Endodermal cell (in vitro differentiated cells): ENCODE measurements at regions not wholly inside any gene's neighbourhood (a gene's known extent, or its start where the extent isn't known, plus 50 kb on each side); places are given as distances from the start of the nearest gene placed in this dataset.

Experiments
- DNase-seq: peaks from one replicate; pipeline ENCODE4 v3.0.0-alpha.2; 2017
- H3K27ac ChIP-seq: 2 replicates; pipeline ENCODE4 v1.5.1; 2013; ENCODE audit warnings: mild to moderate bottlenecking, low read depth, low read length, moderate library complexity
- H3K27me3 ChIP-seq: 2 replicates; pipeline ENCODE4 v1.6.1; 2013; ENCODE audit warnings: mild to moderate bottlenecking, low read length, moderate library complexity; ENCODE audit not compliant: insufficient read depth, control insufficient read depth, poor library complexity, severe bottlenecking
- H3K36me3 ChIP-seq: 2 replicates; pipeline ENCODE4 v1.7.0; 2013; ENCODE audit warnings: mild to moderate bottlenecking, low read length, moderate library complexity; ENCODE audit not compliant: control insufficient read depth, insufficient read depth
- H3K4me1 ChIP-seq: one replicate; pipeline ENCODE4 v1.7.0; 2013; ENCODE audit warnings: low read length; ENCODE audit not compliant: control insufficient read depth, insufficient read depth
- H3K4me3 ChIP-seq: 2 replicates; pipeline ENCODE4 v1.5.1; 2013; ENCODE audit warnings: mild to moderate bottlenecking, low read length, moderate library complexity
- H3K9ac ChIP-seq: 2 replicates; pipeline ENCODE4 v1.6.1; 2013; ENCODE audit warnings: mild to moderate bottlenecking, low read length, moderate library complexity; ENCODE audit not compliant: poor library complexity, severe bottlenecking; ENCODE audit errors: extremely low read depth
- H3K9me3 ChIP-seq: 2 replicates; pipeline ENCODE4 v1.6.1; 2013; ENCODE audit warnings: mild to moderate bottlenecking, low read length, moderate library complexity; ENCODE audit not compliant: control insufficient read depth
- H3K27ac Mint-ChIP-seq: 2 replicates; pipeline ENCODE4 v1.8.0; 2020; ENCODE audit warnings: mixed read lengths
- H3K27me3 Mint-ChIP-seq: 2 replicates; pipeline ENCODE4 v1.8.0; 2021; ENCODE audit warnings: mild to moderate bottlenecking, mixed read lengths; ENCODE audit not compliant: insufficient read depth
- H3K36me3 Mint-ChIP-seq: 2 replicates; pipeline ENCODE4 v1.8.0; 2020; ENCODE audit warnings: low read depth, mixed read lengths
- H3K4me1 Mint-ChIP-seq: 2 replicates; pipeline ENCODE4 v1.8.0; 2020; ENCODE audit warnings: mixed read lengths
- H3K4me3 Mint-ChIP-seq: 2 replicates; pipeline ENCODE4 v1.8.0; 2020; ENCODE audit warnings: mild to moderate bottlenecking, moderate library complexity, mixed read lengths
- H3K9me3 Mint-ChIP-seq: 2 replicates; pipeline ENCODE4 v1.8.0; 2020; ENCODE audit warnings: mild to moderate bottlenecking, mixed read lengths
- WGBS, 2 experiments: methylation state at CpG; one replicate each; pipeline versions ENCODE4 v1.1.5 to v1.1.7; 2013; ENCODE audit warnings: missing lambda C conversion rate in 2 of 2, mixed read lengths in 1 of 2; ENCODE audit not compliant: insufficient coverage in 1 of 2, insufficient read length in 1 of 2; 5-methylcytosine and 5-hydroxymethylcytosine counted together
- TF ChIP-seq, protein P1 (sequence below): fragments of 200-600 bp; sonication (generic); conservative IDR thresholded peaks from 2 replicates; pipeline ENCODE4 v1.5.0; 2021; ENCODE audit warnings: antibody characterized with exemption, mild to moderate bottlenecking

DNA sequence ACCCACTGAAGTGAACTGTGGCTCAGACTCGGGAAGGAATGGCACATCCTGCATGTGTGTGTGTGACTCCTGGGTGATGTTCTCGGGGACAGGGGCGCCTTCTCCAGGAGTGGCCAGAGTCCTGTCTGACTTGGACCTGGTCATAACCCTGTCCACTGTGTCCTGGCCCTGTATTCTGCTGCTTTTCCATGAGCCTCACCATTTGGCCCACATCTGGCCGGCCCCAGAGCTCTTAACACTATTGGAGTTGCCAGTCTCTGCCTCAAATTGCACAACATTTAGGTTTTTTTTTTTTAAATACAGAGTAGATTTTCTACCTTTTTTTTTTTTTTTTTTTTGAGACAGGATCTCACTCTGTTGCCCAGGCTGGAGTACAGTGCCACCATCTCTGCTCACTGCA, 278.3 kb upstream of the TUT7 start:
- Histone ChIP-seq H3K4me1 (no peaks in the 10 kb centered on the region), H3K9me3 (peaks cover 19% of the 10 kb centered on the region), H3K27ac (no peak overlapping the region), H3K9ac (no peak overlapping the region), H3K36me3 (no peaks in the 10 kb centered on the region), H3K4me3 (no peak overlapping the region), H3K27me3 (no peaks in the 10 kb centered on the region)
- no peak for DNase-seq
- Mint-ChIP-seq H3K4me1 (no peaks in the 10 kb centered on the region), H3K4me3 (no peak overlapping the region), H3K9me3 (peaks cover 19% of the 10 kb centered on the region), H3K27me3 (peaks cover 4% of the 10 kb centered on the region), H3K27ac (no peak overlapping the region), H3K36me3 (no peaks in the 10 kb centered on the region)
- WGBS, 2 experiments: 94 to 100% methylated on average over 3 to 4 of the region's 4 CpGs
- TF ChIP-seq, protein P1, sequence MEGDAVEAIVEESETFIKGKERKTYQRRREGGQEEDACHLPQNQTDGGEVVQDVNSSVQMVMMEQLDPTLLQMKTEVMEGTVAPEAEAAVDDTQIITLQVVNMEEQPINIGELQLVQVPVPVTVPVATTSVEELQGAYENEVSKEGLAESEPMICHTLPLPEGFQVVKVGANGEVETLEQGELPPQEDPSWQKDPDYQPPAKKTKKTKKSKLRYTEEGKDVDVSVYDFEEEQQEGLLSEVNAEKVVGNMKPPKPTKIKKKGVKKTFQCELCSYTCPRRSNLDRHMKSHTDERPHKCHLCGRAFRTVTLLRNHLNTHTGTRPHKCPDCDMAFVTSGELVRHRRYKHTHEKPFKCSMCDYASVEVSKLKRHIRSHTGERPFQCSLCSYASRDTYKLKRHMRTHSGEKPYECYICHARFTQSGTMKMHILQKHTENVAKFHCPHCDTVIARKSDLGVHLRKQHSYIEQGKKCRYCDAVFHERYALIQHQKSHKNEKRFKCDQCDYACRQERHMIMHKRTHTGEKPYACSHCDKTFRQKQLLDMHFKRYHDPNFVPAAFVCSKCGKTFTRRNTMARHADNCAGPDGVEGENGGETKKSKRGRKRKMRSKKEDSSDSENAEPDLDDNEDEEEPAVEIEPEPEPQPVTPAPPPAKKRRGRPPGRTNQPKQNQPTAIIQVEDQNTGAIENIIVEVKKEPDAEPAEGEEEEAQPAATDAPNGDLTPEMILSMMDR: no peak

DNA sequence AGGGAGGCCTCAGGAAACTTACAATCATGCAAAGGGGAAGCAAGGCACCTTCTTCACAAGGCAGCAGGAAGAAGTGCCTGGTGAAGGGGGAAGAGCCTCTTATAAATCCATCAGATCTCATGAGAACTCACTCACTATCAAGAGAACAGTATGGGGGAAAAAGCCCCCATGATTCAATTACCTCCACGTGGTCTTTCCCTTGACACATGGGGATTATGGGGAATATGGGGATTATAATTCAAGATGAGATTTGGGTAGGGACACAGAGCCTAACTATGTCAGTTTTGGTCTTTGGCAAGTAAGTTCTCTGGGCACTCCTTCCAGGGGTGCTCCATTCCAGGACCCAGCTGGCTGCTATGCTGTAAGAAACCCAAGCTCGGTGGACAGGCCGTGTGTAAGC, 275.3 kb upstream of the TUT7 start:
- TF ChIP-seq, protein P1: no peak
- WGBS, 2 experiments: 94 to 100% methylated on average over 1 to 3 of the region's 3 CpGs
- Mint-ChIP-seq H3K4me1 (peaks cover 4% of the 10 kb centered on the region), H3K27ac (no peak overlapping the region), H3K4me3 (no peak overlapping the region), H3K36me3 (no peaks in the 10 kb centered on the region), H3K27me3 (peaks cover 3% of the 10 kb centered on the region), H3K9me3 (peaks cover 4% of the 10 kb centered on the region)
- Histone ChIP-seq H3K36me3 (no peaks in the 10 kb centered on the region), H3K4me1 (no peaks in the 10 kb centered on the region), H3K27ac (no peak overlapping the region), H3K9ac (no peak overlapping the region), H3K4me3 (no peak overlapping the region), H3K9me3 (peaks cover 6% of the 10 kb centered on the region), H3K27me3 (no peaks in the 10 kb centered on the region)
- no peak for DNase-seq

DNA sequence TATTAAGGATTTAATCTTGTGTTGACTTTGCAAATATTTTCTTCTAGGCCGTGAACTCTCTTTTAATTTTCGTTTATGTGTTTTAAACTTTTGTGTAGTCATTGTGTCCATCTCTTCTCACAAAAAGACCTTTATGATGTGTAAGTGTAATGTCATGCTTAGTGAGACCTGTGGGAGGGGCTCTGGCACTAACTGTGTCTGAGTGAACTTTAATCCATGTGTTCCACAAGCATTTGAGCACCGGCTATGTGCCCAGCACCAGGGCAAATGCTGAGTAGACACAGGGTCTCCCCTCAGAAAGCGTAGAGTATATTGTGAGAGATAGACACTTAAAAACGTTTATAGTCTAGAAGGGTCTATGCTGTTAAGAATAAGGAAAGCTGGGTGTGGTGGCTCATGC, 272.6 kb upstream of the TUT7 start:
- WGBS, 2 experiments: 90 to 100% methylated on average over 3 to 5 of the region's 5 CpGs
- Mint-ChIP-seq H3K36me3 (no peaks in the 10 kb centered on the region), H3K4me3 (no peak overlapping the region), H3K27ac (no peak overlapping the region), H3K9me3 (no peaks in the 10 kb centered on the region), H3K4me1 (peaks cover 7% of the 10 kb centered on the region), H3K27me3 (no peaks in the 10 kb centered on the region)
- H3K27me3 ChIP-seq: no peaks in the 10 kb centered on the region
- no peaks in the 10 kb centered on the region for H3K9me3 ChIP-seq
- TF ChIP-seq, protein P1: no peak
- no peaks in the 10 kb centered on the region for H3K4me1 ChIP-seq
- no peak overlapping the region for H3K9ac ChIP-seq
- H3K27ac ChIP-seq: no peak overlapping the region
- no peaks in the 10 kb centered on the region for H3K36me3 ChIP-seq
- no peak for DNase-seq
- no peak overlapping the region for H3K4me3 ChIP-seq
